G401 (cell line): ENCODE measurements at regions not wholly inside any gene's neighbourhood (a gene's known extent, or its start where the extent isn't known, plus 50 kb on each side); places are given as distances from the start of the nearest gene placed in this dataset.

Experiments used
- DNase-seq: peaks from one replicate; pipeline ENCODE4 v3.0.0-alpha.2; 2015; ENCODE audit warnings: low spot score
- in situ Hi-C: cut with HindIII; loops from 2 replicates; pipeline ENCODE4 v1.10.0; 2016; ENCODE audit warnings: low sequenced_read_pairs, mixed read lengths

DNA sequence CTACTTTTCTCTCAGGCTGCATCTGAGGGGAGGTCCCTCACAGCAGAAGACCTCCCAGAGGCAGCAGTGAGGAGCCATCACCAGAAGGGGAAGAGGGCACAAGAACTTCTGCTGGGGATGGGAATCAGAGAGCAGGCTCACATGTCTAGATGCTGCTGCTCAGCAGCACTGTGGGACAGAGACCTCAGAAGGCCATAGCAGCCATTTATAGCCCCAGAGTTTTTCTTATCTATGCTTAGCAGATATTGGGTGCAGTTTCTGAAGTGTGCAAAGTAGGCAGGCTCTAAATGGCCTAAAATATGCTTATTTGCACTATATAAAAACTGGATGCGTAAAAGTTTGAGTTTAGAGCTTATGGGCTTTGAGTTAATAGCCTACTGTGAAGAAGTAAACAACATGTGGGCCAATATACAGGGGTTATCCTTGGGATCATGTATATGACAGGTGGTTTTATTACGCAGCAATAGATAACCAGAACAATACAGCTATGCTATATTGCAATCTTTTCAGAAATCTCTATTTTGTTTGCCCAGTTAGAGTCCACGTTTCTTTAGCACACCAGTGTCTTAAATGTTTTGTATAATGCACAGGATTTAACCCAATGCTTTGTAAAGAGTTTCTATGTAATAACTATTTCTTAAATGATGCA, 60.2 kb upstream of the TMEM244 start:
- DNase-seq: no peak
- in situ Hi-C loops: no loop called here

- in situ Hi-C loops: no loop called here
- no peak for DNase-seq
Observed at GRCh38 chr6:129920103-129920798, 59.1 kb upstream of the TMEM244 start.

DNA sequence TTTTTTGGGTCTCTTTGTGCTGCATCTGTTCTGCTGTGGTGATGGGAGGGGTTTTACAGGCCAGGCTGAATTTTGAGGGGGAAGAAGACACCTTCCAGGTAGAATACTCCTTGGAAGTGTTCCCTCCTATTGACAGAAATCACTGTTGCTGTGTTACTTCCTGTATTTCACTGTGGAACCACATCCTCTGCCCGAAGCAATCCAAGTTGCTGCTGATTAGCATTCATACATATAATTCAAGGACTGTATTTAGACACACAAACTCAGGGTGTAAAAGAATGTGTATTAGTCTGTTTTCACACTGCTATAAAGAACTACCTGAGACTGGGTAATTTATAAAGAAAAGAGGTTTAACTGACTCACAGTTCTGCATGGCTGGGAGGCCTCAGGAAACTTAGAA, 50.6 kb upstream of the TMEM244 start:
- in situ Hi-C loops: no loop called here
- no peak for DNase-seq
